ENCODE measurements at regions not wholly inside any gene's neighbourhood (a gene's known extent, or its start where the extent isn't known, plus 50 kb on each side); places are given as distances from the start of the nearest gene placed in this dataset.

- no peak for TF ChIP-seq CTCF (IDR thresholded peaks at IDR 0.05)
- Histone ChIP-seq H3K4me1 (no peaks in the 10 kb centered on the region), H3K9me3 (no peaks in the 10 kb centered on the region), H3K4me3 (no peak overlapping the region), H3K36me3 (no peaks in the 10 kb centered on the region), H3K9ac (ENCODE audit: low read depth in 2 of 2, low read length in 2 of 2) (no peak overlapping the region), H3K27ac (no peak overlapping the region), H3K27me3 (no peaks in the 10 kb centered on the region)
- DNase-seq: no peak
- intact Hi-C loops (cut with DNase I): no loop called here
These were observed 82.0 kb upstream of the NEDD4L start for GRCh38 chr18:57961876-57962505.

GRCh38 chr18:57961411-57961810 is 82.6 kb upstream of the NEDD4L start:
- H3K9me3 ChIP-seq: no peaks in the 10 kb centered on the region

GRCh38 chr18:57959278-57959677 is 84.7 kb upstream of the NEDD4L start:
- Histone ChIP-seq H3K9ac (ENCODE audit: low read depth in 2 of 2, low read length in 2 of 2) (no peak overlapping the region), H3K4me1 (peaks cover 4% of the 10 kb centered on the region), H3K27me3 (no peaks in the 10 kb centered on the region), H3K27ac (no peak overlapping the region), H3K4me3 (no peak overlapping the region), H3K9me3 (no peaks in the 10 kb centered on the region), H3K36me3 (no peaks in the 10 kb centered on the region)
- intact Hi-C loops (cut with DNase I): loop anchor here (10.0 kb wide), 1 partner anchor 166 kb away; no protein-coding TSS in a partner anchor
- DNase-seq: peak; percentile 62
- peak; percentile 26 for TF ChIP-seq CTCF (IDR thresholded peaks at IDR 0.05)

More at GRCh38 chr18:57961411-57961810, 82.6 kb upstream of the NEDD4L start:
- H3K4me3 ChIP-seq: no peak overlapping the region
- TF ChIP-seq CTCF (IDR thresholded peaks at IDR 0.05): no peak
- H3K27ac ChIP-seq: no peak overlapping the region
- H3K36me3 ChIP-seq: no peaks in the 10 kb centered on the region
- H3K27me3 ChIP-seq: no peaks in the 10 kb centered on the region
- no peak for DNase-seq
- no peaks in the 10 kb centered on the region for H3K4me1 ChIP-seq
- intact Hi-C loops (cut with DNase I): no loop called here
- no peak overlapping the region for H3K9ac ChIP-seq (ENCODE audit: low read depth in 2 of 2, low read length in 2 of 2)

GRCh38 chr18:57957210-57957609 is 86.8 kb upstream of the NEDD4L start:
- no peak for TF ChIP-seq CTCF (IDR thresholded peaks at IDR 0.05)
- Histone ChIP-seq H3K4me1 (peaks cover 4% of the 10 kb centered on the region), H3K9ac (ENCODE audit: low read depth in 2 of 2, low read length in 2 of 2) (peak overlapping the region in 1 of 2 donors; percentile 51), H3K36me3 (no peaks in the 10 kb centered on the region), H3K4me3 (no peak overlapping the region), H3K27ac (no peak overlapping the region), H3K27me3 (no peaks in the 10 kb centered on the region), H3K9me3 (no peaks in the 10 kb centered on the region)
- DNase-seq: no peak
- intact Hi-C loops (cut with DNase I): loop anchor here (10.0 kb wide), 1 partner anchor 168 kb away; no protein-coding TSS in a partner anchor

- intact Hi-C loops (cut with DNase I): loop anchor here (10.0 kb wide), 1 partner anchor 168 kb away; no protein-coding TSS in a partner anchor
- H3K27ac ChIP-seq: no peak overlapping the region
- no peak overlapping the region for H3K4me3 ChIP-seq
- no peaks in the 10 kb centered on the region for H3K27me3 ChIP-seq
- peak; percentile 94 for DNase-seq
- peaks cover 4% of the 10 kb centered on the region for H3K4me1 ChIP-seq
- no peak for TF ChIP-seq CTCF (IDR thresholded peaks at IDR 0.05)
- peak overlapping the region in 1 of 2 donors; percentile 62 for H3K9ac ChIP-seq (ENCODE audit: low read depth in 2 of 2, low read length in 2 of 2)
- H3K36me3 ChIP-seq: no peaks in the 10 kb centered on the region
- H3K9me3 ChIP-seq: no peaks in the 10 kb centered on the region
These were observed 87.5 kb upstream of the NEDD4L start for GRCh38 chr18:57956491-57956890.

Data from colonic mucosa (tissue), 4 donors.